ENCODE measurements at regions not wholly inside any gene's neighbourhood (a gene's known extent, or its start where the extent isn't known, plus 50 kb on each side); places are given as distances from the start of the nearest gene placed in this dataset.

DNA sequence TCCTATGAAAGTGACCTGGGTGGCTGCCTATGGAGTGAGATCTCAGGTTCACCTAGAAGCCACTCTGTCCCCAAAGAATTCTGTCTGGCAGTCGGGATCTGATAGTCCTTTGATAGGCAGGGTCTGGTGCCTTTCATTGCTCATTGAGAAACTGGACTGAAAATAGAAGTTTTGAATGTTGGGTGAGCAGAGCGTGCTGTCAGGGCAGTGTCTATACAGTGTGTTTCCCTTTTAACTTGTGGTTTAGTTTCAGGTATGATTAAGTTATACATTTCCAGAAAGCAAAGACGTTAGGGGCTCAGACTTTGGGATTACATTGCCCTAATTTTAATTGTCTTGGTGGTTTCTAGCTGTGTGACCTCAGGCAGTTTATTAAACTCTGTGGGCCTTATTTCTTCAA lies 111.3 kb upstream of the PAX6 start:
- TF ChIP-seq, protein P1, sequence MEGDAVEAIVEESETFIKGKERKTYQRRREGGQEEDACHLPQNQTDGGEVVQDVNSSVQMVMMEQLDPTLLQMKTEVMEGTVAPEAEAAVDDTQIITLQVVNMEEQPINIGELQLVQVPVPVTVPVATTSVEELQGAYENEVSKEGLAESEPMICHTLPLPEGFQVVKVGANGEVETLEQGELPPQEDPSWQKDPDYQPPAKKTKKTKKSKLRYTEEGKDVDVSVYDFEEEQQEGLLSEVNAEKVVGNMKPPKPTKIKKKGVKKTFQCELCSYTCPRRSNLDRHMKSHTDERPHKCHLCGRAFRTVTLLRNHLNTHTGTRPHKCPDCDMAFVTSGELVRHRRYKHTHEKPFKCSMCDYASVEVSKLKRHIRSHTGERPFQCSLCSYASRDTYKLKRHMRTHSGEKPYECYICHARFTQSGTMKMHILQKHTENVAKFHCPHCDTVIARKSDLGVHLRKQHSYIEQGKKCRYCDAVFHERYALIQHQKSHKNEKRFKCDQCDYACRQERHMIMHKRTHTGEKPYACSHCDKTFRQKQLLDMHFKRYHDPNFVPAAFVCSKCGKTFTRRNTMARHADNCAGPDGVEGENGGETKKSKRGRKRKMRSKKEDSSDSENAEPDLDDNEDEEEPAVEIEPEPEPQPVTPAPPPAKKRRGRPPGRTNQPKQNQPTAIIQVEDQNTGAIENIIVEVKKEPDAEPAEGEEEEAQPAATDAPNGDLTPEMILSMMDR (IDR thresholded peaks at IDR 0.05; ENCODE audit: low read depth, low read length): no peak
- TF ChIP-seq POLR2A (IDR thresholded peaks at IDR 0.05; ENCODE audit: extremely low read depth, insufficient read length) (no peak), MYC (IDR thresholded peaks at IDR 0.05; ENCODE audit: low read depth, low read length) (no peak)
- TF ChIP-seq, protein P2, sequence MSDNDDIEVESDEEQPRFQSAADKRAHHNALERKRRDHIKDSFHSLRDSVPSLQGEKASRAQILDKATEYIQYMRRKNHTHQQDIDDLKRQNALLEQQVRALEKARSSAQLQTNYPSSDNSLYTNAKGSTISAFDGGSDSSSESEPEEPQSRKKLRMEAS (IDR thresholded peaks at IDR 0.05; ENCODE audit: low read depth, low read length): no peak

Data from NB4 (cell line).